ENCODE measurements at regions not wholly inside any gene's neighbourhood (a gene's known extent, or its start where the extent isn't known, plus 50 kb on each side); places are given as distances from the start of the nearest gene placed in this dataset.
"Not testable (repeated sequence)": the region's sequence is repeated elsewhere in the genome, so short reads cannot be mapped to it uniquely, and the experiment has no call there.

GRCh38 chr10:95137990-95138625, 55.9 kb upstream of the ACSM6 start:
- not testable (repeated sequence) for TF ChIP-seq CTCF (IDR thresholded peaks at IDR 0.05; ENCODE audit: borderline replicate concordance, extremely low read depth, low read length, poor library complexity, severe bottlenecking); EZH2 (IDR thresholded peaks at IDR 0.05; ENCODE audit: borderline replicate concordance, low read depth, low read length, severe bottlenecking)

Measured in DND-41 (cell line).